ENCODE measurements at regions not wholly inside any gene's neighbourhood (a gene's known extent, or its start where the extent isn't known, plus 50 kb on each side); places are given as distances from the start of the nearest gene placed in this dataset.
"Not testable (repeated sequence)": the region's sequence is repeated elsewhere in the genome, so short reads cannot be mapped to it uniquely, and the experiment has no call there.

- H3K4me1 Mint-ChIP-seq; POLR2A ChIA-PET; DNase-seq; H3K27me3 Mint-ChIP-seq; H3K36me3 Mint-ChIP-seq (ENCODE audit: low read depth); H3K4me3 Mint-ChIP-seq; CTCF ChIA-PET; H3K27ac Mint-ChIP-seq; H3K9me3 Mint-ChIP-seq: not testable (repeated sequence)
Measured at GRCh38 chr9:104323967-104324694, 179.9 kb upstream of the OR13F1 start.

DNA sequence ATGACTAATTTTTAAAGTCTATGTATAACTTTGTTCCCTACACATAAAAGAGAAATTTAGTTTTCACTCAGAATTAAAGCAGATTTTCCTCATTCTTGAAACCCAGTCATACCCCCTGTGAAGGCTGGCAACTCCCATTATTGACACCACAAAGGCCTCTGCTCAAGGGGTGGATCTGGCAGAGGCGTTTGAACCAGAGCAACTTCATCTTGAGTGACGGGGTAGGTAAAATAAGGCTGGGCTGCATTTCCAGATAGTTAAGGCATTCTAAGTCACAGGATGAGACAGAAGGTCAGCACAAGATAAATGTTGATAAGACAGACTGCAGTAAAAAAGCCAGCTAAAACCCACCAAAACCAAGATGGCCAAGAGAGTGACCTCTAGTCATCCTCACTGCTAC, 177.2 kb upstream of the OR13F1 start:
- no peaks in the 10 kb centered on the region for H3K36me3 Mint-ChIP-seq (ENCODE audit: low read depth)

DNA sequence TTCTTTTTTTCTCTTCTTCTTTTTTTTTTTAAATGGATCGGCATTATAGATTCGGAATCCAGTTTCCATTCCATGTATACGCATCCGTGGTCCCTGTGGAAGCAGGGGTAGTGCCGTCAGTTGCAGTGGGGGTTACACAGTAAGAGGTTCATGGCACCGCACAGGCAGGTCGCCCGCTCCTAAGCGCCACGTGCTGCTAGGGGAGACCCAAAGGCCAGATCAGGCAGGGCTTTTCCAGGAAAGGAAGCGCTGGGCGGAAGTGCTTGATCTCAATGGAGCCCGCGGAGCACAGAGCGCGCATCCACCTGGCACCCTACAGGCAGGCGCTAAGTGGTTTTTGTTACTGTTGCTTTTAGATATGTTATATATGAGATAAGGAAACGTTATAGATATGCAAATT, 174.8 kb upstream of the OR13F1 start:
- CTCF ChIA-PET, result no interaction called here
- POLR2A ChIA-PET, result no interaction called here
- H3K4me3 Mint-ChIP-seq, result no peak overlapping the region

More for the DNA sequence above, 177.2 kb upstream of the OR13F1 start:
- no peaks in the 10 kb centered on the region for H3K9me3 Mint-ChIP-seq
- CTCF ChIA-PET, result no interaction called here
- POLR2A ChIA-PET, result no interaction called here
- H3K27ac Mint-ChIP-seq, result no peak overlapping the region
- no peak overlapping the region for H3K4me3 Mint-ChIP-seq
- H3K27me3 Mint-ChIP-seq, result no peaks in the 10 kb centered on the region
- DNase-seq, result no peak
- no peaks in the 10 kb centered on the region for H3K4me1 Mint-ChIP-seq

DNA sequence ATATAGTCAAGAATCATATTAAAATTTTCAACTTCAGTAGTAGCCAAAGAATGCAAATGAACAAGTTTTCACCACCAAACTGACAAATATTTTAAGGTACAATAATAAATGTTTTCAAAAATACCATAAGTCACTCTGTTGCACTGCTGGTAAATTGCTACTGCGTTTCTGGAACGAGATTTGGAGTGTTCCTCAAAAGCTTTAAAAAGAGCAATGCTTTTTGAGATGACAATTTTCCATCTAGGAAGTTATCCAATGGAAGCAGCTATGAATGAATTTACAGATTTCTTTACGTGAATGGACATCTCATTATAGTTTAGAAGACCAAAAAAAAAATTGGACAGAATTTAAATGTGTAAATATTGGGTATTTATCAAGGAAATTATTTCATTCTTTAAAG, 173.2 kb upstream of the OR13F1 start:
- DNase-seq, result no peak
- no peaks in the 10 kb centered on the region for H3K9me3 Mint-ChIP-seq
- ChIA-PET CTCF (no interaction called here), POLR2A (no interaction called here)
- H3K4me1 Mint-ChIP-seq, result no peaks in the 10 kb centered on the region
- H3K4me3 Mint-ChIP-seq, result no peak overlapping the region
- H3K36me3 Mint-ChIP-seq (ENCODE audit: low read depth), result no peaks in the 10 kb centered on the region
- H3K27me3 Mint-ChIP-seq, result no peaks in the 10 kb centered on the region
- no peak overlapping the region for H3K27ac Mint-ChIP-seq

More for the DNA sequence above, 174.8 kb upstream of the OR13F1 start:
- Mint-ChIP-seq H3K27me3 (no peaks in the 10 kb centered on the region), H3K4me1 (no peaks in the 10 kb centered on the region), H3K36me3 (ENCODE audit: low read depth) (no peaks in the 10 kb centered on the region), H3K27ac (no peak overlapping the region), H3K9me3 (no peaks in the 10 kb centered on the region)
- DNase-seq, result no peak

DNA sequence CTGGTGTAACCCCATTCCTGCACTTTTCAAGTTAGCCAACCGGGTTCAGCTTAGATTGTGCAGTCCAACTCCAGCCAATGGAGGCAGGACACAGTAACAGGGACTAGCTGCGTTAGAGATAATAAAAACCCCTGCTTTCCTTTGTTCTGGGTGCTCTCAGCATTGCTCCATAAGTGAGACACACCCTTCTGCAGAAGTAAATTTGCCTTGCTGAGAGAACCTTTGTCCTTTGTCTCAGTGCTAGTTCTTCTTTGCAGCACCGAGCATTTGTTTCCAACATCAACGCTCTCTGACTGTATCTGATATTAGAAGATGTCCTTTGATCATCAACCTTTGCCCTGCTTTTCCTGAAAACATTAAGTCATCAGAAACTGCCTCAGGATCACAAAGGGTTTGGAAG, 169.5 kb upstream of the OR13F1 start:
- ChIA-PET CTCF (no interaction called here), POLR2A (no interaction called here)
- no peak overlapping the region for H3K27ac Mint-ChIP-seq
- no peaks in the 10 kb centered on the region for H3K27me3 Mint-ChIP-seq
- H3K36me3 Mint-ChIP-seq (ENCODE audit: low read depth), result no peaks in the 10 kb centered on the region
- no peaks in the 10 kb centered on the region for H3K4me1 Mint-ChIP-seq
- no peaks in the 10 kb centered on the region for H3K9me3 Mint-ChIP-seq
- H3K4me3 Mint-ChIP-seq, result no peak overlapping the region
- DNase-seq, result no peak

GRCh38 chr9:104339692-104340091, 164.4 kb upstream of the OR13F1 start:
- H3K36me3 Mint-ChIP-seq (ENCODE audit: low read depth), result no peaks in the 10 kb centered on the region
- no peak overlapping the region for H3K27ac Mint-ChIP-seq
- H3K4me3 Mint-ChIP-seq, result no peak overlapping the region
- H3K27me3 Mint-ChIP-seq, result no peaks in the 10 kb centered on the region
- DNase-seq, result no peak
- no peaks in the 10 kb centered on the region for H3K9me3 Mint-ChIP-seq
- ChIA-PET POLR2A (no interaction called here), CTCF (no interaction called here)
- H3K4me1 Mint-ChIP-seq, result no peaks in the 10 kb centered on the region

DNA sequence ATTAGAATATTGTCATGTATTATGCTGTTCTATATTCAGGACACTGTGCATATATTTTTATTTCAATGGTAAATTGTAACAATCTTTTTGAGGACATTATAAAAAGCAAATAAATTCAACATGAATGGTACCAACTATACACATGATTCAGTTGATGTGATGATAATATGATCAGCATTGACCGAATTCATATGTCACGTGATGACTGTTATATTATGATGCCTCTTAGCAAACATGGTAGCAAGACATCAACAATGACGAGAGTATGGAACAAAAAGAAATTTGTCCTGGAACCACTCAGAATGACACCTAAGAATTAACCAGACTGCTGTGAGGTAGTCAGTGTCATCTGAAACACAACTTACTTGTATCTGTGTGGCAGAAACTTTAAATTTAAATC, 161.5 kb upstream of the OR13F1 start:
- no peak for DNase-seq
- H3K36me3 Mint-ChIP-seq (ENCODE audit: low read depth), result no peaks in the 10 kb centered on the region

GRCh38 chr9:104345061-104345460, 159.0 kb upstream of the OR13F1 start:
- ChIA-PET POLR2A (no interaction called here), CTCF (no interaction called here)
- H3K4me1 Mint-ChIP-seq, result no peaks in the 10 kb centered on the region
- H3K27me3 Mint-ChIP-seq, result no peaks in the 10 kb centered on the region
- H3K9me3 Mint-ChIP-seq, result no peaks in the 10 kb centered on the region
- H3K36me3 Mint-ChIP-seq (ENCODE audit: low read depth), result no peaks in the 10 kb centered on the region
- no peak for DNase-seq
- no peak overlapping the region for H3K27ac Mint-ChIP-seq
- no peak overlapping the region for H3K4me3 Mint-ChIP-seq

More for the DNA sequence above, 161.5 kb upstream of the OR13F1 start:
- Mint-ChIP-seq H3K4me1 (no peaks in the 10 kb centered on the region), H3K9me3 (no peaks in the 10 kb centered on the region), H3K27me3 (no peaks in the 10 kb centered on the region), H3K4me3 (no peak overlapping the region), H3K27ac (no peak overlapping the region)
- POLR2A ChIA-PET, result no interaction called here
- CTCF ChIA-PET, result no interaction called here

- Mint-ChIP-seq H3K4me3 (no peak overlapping the region), H3K36me3 (ENCODE audit: low read depth) (no peaks in the 10 kb centered on the region)
- no peak for DNase-seq
Measured at GRCh38 chr9:104350541-104350940, 153.5 kb upstream of the OR13F1 start.

GRCh38 chr9:104351726-104352125, 152.3 kb upstream of the OR13F1 start:
- H3K36me3 Mint-ChIP-seq (ENCODE audit: low read depth), result no peaks in the 10 kb centered on the region
- ChIA-PET CTCF (no interaction called here), POLR2A (no interaction called here)
- H3K9me3 Mint-ChIP-seq, result no peaks in the 10 kb centered on the region
- no peak overlapping the region for H3K27ac Mint-ChIP-seq
- no peak overlapping the region for H3K4me3 Mint-ChIP-seq
- H3K27me3 Mint-ChIP-seq, result no peaks in the 10 kb centered on the region
- DNase-seq, result no peak
- H3K4me1 Mint-ChIP-seq, result no peaks in the 10 kb centered on the region

More at GRCh38 chr9:104350541-104350940, 153.5 kb upstream of the OR13F1 start:
- H3K9me3 Mint-ChIP-seq, result no peaks in the 10 kb centered on the region
- no peaks in the 10 kb centered on the region for H3K4me1 Mint-ChIP-seq
- ChIA-PET POLR2A (no interaction called here), CTCF (no interaction called here)
- H3K27ac Mint-ChIP-seq, result no peak overlapping the region
- H3K27me3 Mint-ChIP-seq, result no peaks in the 10 kb centered on the region

- H3K36me3 Mint-ChIP-seq (ENCODE audit: low read depth), result no peaks in the 10 kb centered on the region
- H3K4me1 Mint-ChIP-seq, result no peaks in the 10 kb centered on the region
- ChIA-PET POLR2A (no interaction called here), CTCF (no interaction called here)
- no peak for DNase-seq
- H3K9me3 Mint-ChIP-seq, result peaks cover 1% of the 10 kb centered on the region
- H3K4me3 Mint-ChIP-seq, result no peak overlapping the region
- H3K27me3 Mint-ChIP-seq, result no peaks in the 10 kb centered on the region
- no peak overlapping the region for H3K27ac Mint-ChIP-seq
Measured at GRCh38 chr9:104361207-104361606, 142.9 kb upstream of the OR13F1 start.

- ChIA-PET POLR2A (no interaction called here), CTCF (no interaction called here)
- H3K9me3 Mint-ChIP-seq, result peaks cover 1% of the 10 kb centered on the region
- H3K4me1 Mint-ChIP-seq, result no peaks in the 10 kb centered on the region
- no peak for DNase-seq
- H3K27ac Mint-ChIP-seq, result no peak overlapping the region
- no peak overlapping the region for H3K4me3 Mint-ChIP-seq
- H3K27me3 Mint-ChIP-seq, result no peaks in the 10 kb centered on the region
- no peaks in the 10 kb centered on the region for H3K36me3 Mint-ChIP-seq (ENCODE audit: low read depth)
Measured at GRCh38 chr9:104362912-104363472, 141.1 kb upstream of the OR13F1 start.

- ChIA-PET CTCF (no interaction called here), POLR2A (no interaction called here)
- Mint-ChIP-seq H3K9me3 (peaks cover 1% of the 10 kb centered on the region), H3K27ac (no peak overlapping the region), H3K36me3 (ENCODE audit: low read depth) (no peaks in the 10 kb centered on the region), H3K4me3 (no peak overlapping the region), H3K4me1 (no peaks in the 10 kb centered on the region), H3K27me3 (no peaks in the 10 kb centered on the region)
- no peak for DNase-seq
Measured at GRCh38 chr9:104367507-104367906, 136.6 kb upstream of the OR13F1 start.

DNA sequence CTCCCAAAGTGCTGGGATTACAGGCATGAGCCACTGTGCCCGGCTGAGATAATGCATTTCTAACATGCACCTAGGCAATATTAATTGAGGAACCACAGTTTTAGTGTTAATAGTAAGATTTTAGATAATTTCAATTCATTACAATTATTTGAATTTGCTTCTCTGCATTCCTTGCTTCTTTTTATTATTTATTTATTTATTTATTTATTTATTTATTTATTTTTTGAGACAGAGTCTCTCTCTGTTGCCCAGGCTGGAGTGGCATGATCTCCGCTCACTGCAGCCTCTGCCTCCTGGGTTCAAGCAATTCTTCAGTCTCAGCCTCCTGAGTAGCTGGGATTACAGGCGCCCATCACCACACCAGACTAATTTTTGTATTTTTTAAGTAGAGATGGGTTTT, 135.7 kb upstream of the OR13F1 start:
- H3K27me3 Mint-ChIP-seq; H3K4me1 Mint-ChIP-seq; POLR2A ChIA-PET; H3K9me3 Mint-ChIP-seq; CTCF ChIA-PET; H3K27ac Mint-ChIP-seq; H3K36me3 Mint-ChIP-seq (ENCODE audit: low read depth); DNase-seq; H3K4me3 Mint-ChIP-seq: not testable (repeated sequence)

Data from activated CD4-positive, alpha-beta memory T cell treated with anti-CD3 and anti-CD28 coated beads, Interleukin-2, amount 10 ng/mL, durations not matched to agents 7 days and 5 days (primary cell).